ENCODE measurements at regions not wholly inside any gene's neighbourhood (a gene's known extent, or its start where the extent isn't known, plus 50 kb on each side); places are given as distances from the start of the nearest gene placed in this dataset.

DNA sequence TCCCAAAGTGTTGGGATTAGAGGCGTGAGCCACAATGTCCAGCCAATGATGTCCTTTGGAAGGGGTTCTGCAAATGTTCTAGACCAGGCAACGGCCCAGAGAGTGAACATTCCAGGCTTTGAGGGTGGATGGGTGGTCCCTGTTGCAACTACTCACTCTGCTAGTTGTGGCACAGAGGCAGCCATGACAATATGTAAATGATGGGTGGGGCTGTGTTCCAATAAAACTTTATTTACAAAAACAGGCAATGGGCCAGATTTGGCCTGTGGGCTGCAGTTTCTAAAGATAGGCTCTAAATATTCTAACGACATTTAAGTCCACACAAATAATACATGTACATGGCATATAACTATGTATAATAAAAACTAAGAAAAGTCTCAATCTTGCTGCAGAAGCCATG lies 276.3 kb downstream of the CTTN start:
- TF ChIP-seq, protein P1, sequence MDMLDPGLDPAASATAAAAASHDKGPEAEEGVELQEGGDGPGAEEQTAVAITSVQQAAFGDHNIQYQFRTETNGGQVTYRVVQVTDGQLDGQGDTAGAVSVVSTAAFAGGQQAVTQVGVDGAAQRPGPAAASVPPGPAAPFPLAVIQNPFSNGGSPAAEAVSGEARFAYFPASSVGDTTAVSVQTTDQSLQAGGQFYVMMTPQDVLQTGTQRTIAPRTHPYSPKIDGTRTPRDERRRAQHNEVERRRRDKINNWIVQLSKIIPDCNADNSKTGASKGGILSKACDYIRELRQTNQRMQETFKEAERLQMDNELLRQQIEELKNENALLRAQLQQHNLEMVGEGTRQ (CRISPR knock-in tag; IDR thresholded peaks at IDR 0.05) = no peak
- no peak for TF ChIP-seq ZNF23 (CRISPR knock-in tag; IDR thresholded peaks at IDR 0.05)

All from K562 (cell line).